GM18867 (cell line): ENCODE measurements at regions not wholly inside any gene's neighbourhood (a gene's known extent, or its start where the extent isn't known, plus 50 kb on each side); places are given as distances from the start of the nearest gene placed in this dataset.
"Not testable (repeated sequence)": the region's sequence is repeated elsewhere in the genome, so short reads cannot be mapped to it uniquely, and the experiment has no call there.

Source experiments
- ATAC-seq: cut with Tn5 transposase; IDR thresholded peaks from one replicate; pipeline ENCODE4 v1.9.1; 2021; ENCODE audit warnings: mild to moderate bottlenecking, moderate library complexity; ENCODE audit not compliant: unreplicated experiment

GRCh38 chr7:149992366-149992765 lies 118.6 kb downstream of the ATP6V0E2 start:
- ATAC-seq, result not testable (repeated sequence)

GRCh38 chr7:149995369-149996026 lies 121.7 kb downstream of the ATP6V0E2 start:
- ATAC-seq, result not testable (repeated sequence)

GRCh38 chr7:150000780-150001599 lies 127.2 kb downstream of the ATP6V0E2 start:
- ATAC-seq, result not testable (repeated sequence)

- no peak for ATAC-seq
Measured at GRCh38 chr7:150003304-150003810, 129.6 kb downstream of the ATP6V0E2 start.

GRCh38 chr7:150003973-150004372 lies 130.2 kb downstream of the ATP6V0E2 start:
- not testable (repeated sequence) for ATAC-seq

- not testable (repeated sequence) for ATAC-seq
Measured at GRCh38 chr7:150004843-150005242, 131.1 kb downstream of the ATP6V0E2 start.

- not testable (repeated sequence) for ATAC-seq
Measured at GRCh38 chr7:150009620-150010303, 136.0 kb downstream of the ATP6V0E2 start.

GRCh38 chr7:150016651-150017189 lies 143.0 kb downstream of the ATP6V0E2 start:
- not testable (repeated sequence) for ATAC-seq

- ATAC-seq, result not testable (repeated sequence)
Measured at GRCh38 chr7:150020210-150020609, 146.4 kb downstream of the ATP6V0E2 start.

- not testable (repeated sequence) for ATAC-seq
Measured at GRCh38 chr7:150024550-150025490, 151.1 kb downstream of the ATP6V0E2 start.

GRCh38 chr7:150025802-150026201 lies 152.0 kb downstream of the ATP6V0E2 start:
- not testable (repeated sequence) for ATAC-seq

- ATAC-seq, result not testable (repeated sequence)
Measured at GRCh38 chr7:150028344-150029012, 154.7 kb downstream of the ATP6V0E2 start.

- not testable (repeated sequence) for ATAC-seq
Measured at GRCh38 chr7:150029013-150029389, 155.2 kb downstream of the ATP6V0E2 start.

- not testable (repeated sequence) for ATAC-seq
Measured at GRCh38 chr7:150031733-150032132, 158.0 kb downstream of the ATP6V0E2 start.

- not testable (repeated sequence) for ATAC-seq
Measured at GRCh38 chr7:150033711-150034110, 159.9 kb downstream of the ATP6V0E2 start.

GRCh38 chr7:150035769-150036168 lies 162.0 kb downstream of the ATP6V0E2 start:
- not testable (repeated sequence) for ATAC-seq

- ATAC-seq, result not testable (repeated sequence)
Measured at GRCh38 chr7:150039061-150039460, 165.3 kb downstream of the ATP6V0E2 start.

- not testable (repeated sequence) for ATAC-seq
Measured at GRCh38 chr7:150042281-150042680, 168.5 kb downstream of the ATP6V0E2 start.

- ATAC-seq, result not testable (repeated sequence)
Measured at GRCh38 chr7:150044771-150045170, 171.0 kb downstream of the ATP6V0E2 start.
